NCI-H1092 (cell line): ENCODE measurements at regions not wholly inside any gene's neighbourhood (a gene's known extent, or its start where the extent isn't known, plus 50 kb on each side); places are given as distances from the start of the nearest gene placed in this dataset.

Experiments
- DNase-seq: peaks from one replicate; lab custom pipeline; 2025; lab: John Stamatoyannopoulos, UW

GRCh38 chr22:48811885-48812284 is 1015.8 kb downstream of the BRD1 start:
- DNase-seq = no peak

DNA sequence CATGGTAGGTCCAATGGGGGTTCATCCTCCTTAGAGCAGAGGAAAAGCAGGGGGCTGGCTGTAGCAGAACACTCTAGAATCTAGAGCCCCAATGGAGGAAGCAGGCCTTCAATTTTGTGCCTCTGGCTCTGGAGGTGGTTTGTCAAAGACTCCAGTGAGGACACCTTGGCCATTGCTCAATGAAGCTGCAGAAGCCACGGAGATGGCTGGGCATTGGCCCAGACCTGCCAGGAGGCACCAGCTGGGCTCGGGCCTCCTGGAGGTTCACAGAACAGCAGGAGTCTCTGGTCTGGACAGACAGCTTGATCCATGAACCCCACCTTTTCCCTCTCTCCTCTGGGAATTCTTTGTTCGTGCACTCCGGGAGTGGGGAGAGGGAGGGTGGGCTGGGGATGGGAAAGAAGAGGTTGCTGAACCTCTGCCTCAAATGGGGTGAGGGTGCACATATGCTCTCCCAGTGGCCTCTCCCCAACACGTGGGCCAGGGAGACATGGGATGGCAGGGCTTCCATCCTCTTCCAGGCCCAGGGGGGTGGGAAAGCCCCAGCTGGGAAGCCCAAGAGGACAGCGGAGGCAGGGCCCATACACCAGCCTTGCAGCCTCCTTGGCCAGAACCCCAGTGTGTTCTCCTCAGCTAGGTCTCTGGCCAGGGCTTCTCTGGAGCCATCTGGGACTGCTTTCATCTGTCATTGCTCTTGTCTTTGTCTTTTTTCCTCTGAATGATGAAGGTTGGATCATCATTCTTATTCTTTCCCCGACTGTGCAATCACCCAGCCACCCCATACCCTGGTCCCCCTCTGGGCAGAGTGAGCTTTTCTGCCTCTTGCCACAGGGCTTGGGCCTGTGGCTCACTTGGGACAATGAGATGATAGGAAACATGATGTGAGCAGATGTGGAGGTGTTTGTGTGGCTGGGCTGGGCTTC is 1019.4 kb downstream of the BRD1 start:
- no peak for DNase-seq

GRCh38 chr22:48807155-48807554 is 1020.5 kb downstream of the BRD1 start:
- DNase-seq = peak; percentile 29

DNA sequence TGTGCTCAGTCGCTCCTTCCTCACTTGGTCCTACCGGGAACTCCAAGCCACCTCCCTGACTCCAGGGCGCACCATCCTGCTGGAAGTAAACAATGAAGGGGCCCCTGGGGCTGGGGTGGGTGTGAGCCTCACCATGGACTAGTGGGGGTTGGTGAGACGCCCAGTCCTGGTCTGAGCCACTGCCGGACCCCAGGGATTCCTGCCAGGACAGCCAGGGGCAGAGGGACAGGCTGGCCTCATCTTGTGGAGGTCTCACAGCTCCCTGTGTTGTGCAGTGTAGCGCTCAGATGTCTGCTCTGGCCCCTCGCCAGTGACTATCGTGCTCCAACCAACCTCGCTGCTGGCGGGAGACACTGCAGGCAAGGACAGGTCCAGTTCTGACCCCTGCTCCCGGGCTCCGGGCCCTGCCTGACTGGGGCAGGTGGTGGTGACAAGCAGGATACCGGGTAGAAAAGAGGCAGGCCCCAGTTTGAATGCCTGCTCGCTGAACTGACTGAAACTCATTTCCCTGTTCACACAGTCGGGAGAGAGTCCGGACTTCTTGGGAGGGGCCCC is 1021.4 kb downstream of the BRD1 start:
- DNase-seq = no peak

DNA sequence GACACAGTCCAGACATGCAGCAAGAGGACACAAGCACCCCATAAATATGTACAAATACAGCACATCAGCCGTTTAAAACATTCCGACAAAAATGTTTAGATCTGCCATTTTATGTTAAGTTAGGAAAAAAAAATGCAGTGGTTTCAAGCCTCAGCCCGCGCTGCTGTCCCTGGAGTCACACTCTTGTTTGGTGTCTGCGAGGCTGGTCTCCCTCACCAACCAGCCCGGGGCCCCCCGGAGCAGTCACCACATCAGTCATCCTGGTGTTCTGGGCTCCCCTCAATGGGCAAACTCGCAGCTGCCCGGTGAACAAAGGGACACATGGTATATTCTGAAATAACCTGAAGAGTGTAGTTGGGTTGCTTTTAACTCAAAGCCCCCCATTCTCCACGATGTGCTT is 1022.2 kb downstream of the BRD1 start:
- DNase-seq = no peak

DNA sequence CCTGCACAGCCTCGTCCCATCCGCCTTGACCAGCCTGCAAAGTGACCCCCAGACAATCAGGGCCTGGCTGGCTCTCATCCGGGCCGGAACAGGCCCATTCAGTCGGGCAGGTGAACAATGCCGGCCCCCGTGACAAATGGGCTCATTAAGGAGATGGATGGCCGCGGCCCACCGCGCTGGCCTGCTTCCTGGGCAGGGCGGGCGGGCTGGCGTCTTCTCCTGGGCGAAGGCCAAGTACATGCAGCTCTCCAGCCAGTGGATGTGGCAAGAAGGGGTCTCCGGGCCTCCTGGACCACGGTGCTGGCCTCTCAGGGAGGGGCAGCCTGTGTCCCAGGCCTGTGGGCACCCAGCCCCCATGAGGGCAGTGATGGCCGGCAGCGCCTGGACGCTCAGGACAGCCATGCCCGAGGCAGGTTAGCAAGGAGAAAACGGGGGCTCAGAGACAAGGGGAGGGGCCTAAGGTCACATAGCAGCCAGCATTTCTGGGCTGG is 1022.8 kb downstream of the BRD1 start:
- DNase-seq = no peak

DNA sequence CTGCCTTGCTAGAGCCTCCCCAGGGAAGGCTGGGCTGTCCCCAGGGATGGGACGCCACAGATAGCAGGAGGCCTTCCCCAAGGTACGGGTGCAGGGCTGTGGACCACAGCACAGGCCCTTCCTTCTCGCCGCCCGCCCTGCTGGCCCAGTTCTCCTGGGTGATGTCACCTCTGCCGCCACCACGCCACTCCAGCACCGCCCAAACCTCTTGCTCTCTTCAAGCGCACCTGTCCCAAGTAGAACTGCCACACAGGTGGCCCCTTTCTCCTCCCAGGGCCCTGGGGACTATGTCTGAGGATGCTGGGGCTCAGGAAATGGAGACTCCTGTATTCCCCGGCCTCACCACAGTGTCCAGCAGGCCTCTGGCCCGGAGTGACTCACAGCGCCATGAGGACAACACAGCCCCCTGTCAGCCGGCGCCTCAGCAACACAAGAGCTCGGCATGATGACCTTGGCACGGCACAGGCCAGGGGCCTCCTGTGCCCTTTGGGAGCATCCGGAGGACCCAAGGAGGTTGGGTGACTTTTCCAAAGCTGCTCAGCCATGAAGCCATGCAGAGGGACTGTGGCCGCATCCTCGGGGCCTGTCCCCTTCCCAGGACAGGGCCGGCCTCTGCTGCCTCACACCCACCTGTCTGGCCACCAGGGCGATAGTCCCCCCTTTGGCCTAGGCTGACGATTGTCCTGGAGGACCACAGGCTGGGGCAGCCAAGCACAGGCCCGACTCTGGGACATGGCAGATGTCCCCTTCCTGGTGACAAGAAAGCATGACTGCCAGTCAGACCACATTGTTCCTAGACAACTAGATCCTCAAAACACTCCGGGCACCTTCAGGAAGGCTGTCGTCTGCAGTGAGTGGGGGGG is 1023.5 kb downstream of the BRD1 start:
- no peak for DNase-seq

DNA sequence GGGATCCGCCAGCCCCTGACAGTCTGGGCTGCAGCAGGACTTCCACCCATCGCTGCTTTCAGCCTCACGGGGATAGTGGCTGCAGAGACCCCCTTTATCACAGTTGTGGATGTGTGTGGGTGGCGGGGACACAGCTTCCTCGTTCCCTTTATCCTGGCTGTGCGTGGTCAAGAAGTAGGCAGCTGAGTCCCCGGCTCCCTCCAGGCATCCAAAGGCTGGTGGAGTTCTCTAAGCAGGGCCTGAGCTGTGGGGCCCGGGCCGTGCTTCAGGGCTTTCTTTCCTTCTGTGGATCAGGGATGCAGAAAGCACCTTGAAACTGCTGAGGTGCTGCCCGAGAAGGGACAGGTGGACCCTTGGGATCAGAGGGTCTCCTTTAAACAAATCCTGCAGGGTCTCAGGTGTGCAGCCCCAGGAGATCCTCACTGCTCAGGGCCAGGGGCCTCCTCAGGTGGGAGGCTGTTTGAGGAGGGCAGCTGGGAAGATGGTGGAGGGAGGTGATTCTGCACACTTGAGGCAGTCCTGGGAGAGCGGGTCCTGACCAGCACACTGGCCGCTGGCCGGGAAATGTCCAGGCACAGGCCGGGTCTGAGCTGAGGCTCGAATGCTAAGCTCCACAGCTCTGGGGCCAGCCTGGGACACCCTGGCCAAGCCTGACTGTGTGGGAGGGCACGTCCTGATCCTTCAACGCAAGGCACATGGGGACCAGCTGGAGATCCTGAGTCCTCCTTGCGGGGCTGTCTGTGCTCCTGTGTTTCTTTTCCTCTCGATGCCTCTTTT is 1024.3 kb downstream of the BRD1 start:
- DNase-seq = no peak

DNA sequence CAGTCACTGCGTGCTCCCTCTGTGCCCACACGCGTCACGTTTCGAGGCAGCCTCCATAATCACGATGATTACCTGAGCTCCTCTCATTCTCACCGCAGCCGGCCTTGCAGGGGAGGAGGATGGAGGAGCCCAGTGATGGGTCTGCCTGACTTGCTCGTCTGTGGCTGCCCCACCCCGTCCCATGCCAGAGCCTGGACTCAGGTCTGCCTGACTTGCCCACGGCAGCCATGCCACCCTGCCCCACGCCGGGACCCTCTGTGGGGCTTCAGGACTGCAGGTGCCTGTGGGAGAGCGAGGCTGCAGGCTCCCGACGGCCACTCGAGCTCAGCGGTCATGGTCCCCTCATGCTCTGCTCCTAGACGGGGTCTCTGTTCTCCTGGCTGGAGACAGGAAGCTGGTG is 1025.1 kb downstream of the BRD1 start:
- DNase-seq = no peak

GRCh38 chr22:48800886-48801607 is 1026.6 kb downstream of the BRD1 start:
- no peak for DNase-seq

GRCh38 chr22:48800036-48800885 is 1027.4 kb downstream of the BRD1 start:
- no peak for DNase-seq

DNA sequence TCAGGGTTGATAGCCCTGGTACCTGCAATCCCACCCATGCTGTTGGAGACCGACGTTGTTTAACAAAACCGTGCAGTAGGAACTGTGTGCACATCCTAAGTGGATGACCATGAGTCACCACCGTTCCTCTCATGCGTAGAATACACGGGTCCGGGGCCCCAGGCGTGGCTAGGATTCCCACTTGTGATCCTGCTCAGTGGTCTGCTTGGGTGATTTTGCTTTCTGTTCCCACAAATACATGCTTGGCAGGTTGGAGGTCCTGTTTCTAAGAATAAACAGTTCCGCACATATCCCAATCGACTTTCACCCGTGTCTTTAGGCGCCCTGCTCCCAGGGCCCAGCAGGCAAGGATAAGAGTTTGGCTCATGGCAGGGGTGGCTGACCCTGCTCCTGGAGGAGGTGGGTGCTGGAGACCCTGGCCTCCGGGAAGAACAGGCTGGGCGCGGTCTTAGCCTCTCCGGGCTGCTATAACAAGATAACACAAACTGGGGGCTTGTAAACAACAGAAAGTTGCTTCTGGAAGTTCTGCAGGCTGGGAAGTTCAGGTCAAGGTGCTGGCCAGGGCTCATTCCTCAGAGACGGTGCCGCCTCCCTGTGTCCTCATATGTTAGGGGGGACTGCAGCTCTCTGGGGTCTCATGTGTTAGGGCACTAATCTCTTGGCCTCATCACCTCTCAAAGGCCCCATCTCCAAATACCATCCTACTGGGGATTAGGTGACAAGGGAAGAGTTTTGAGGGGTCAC is 1028.3 kb downstream of the BRD1 start:
- no peak for DNase-seq

- no peak for DNase-seq
Observed at GRCh38 chr22:48798281-48799226, 1029.1 kb downstream of the BRD1 start.

GRCh38 chr22:48797731-48798130 is 1029.9 kb downstream of the BRD1 start:
- DNase-seq = no peak

DNA sequence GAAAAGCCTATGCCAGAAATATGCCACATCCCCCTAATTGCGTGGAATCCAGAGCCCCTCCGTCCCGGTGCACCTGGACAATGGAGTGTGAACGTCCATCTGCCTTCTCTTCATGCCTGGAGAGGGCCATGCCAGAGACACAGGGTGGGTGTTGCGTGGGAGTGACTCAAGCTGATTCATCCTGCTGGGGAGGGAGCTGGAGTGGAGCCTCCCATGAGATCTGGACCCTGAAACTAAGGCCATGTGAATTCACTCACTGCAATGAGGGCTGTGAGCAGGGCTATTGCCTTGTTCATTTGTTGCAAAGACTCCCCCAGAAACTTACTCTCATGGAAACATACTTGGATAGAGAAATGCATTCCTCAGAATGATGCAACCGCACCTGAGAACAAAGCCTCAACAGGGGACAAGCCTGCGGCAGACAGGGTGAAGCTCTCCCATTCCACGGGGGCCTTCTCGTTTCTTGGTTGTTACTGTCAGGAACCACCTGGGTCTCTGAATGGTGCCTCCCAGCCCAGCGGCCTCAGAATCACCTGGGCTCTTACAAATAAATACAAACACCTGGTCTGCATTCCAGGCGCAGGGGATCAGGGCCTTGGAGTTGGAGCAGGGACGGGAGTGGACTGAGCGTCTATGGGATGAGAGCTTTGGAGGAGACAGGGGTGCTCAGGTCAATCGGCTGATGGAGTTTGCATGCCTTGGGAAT is 1031.2 kb downstream of the BRD1 start:
- no peak for DNase-seq

- DNase-seq = no peak
Observed at GRCh38 chr22:48795664-48796063, 1032.0 kb downstream of the BRD1 start.

DNA sequence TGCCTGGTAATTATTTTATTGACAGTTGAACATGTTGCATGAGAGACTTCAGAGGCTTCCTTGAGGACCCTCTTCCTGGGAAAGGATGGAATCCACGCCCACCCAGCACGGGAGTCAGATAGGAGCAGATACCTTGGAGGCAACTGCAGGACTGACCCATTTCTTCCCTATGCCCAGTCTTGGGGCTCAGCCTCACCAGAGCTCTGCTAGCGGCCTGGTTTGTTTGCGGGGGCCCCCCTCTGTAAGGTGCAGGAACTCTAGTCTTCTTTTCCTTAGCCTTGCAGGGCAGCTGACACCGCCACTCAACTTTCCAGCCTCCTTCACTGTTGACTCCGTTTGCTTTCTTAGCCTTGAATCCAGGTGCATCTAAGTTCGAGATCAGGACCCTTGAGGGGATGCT is 1032.8 kb downstream of the BRD1 start:
- no peak for DNase-seq

DNA sequence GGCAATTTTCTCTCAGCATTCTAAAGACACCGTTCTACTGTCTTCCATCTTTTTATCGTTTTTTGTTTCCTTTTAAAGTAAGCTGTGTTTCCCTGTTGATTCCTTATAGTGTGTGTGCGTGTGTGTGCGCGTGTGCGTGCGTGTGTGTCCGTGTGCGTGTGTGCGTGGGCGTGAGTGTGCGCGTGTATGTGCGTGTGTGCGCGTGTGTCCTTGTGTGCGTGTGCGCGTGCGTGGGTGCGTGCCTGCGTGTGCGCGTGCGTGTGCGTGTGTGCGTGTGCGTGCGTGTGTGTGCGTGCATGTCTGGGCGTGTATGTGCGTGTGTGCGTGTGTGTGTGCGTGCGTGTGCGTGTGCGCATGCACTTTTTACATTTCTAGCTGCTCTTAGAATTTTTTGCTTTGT is 1033.7 kb downstream of the BRD1 start:
- no peak for DNase-seq
